ENCODE measurements at regions not wholly inside any gene's neighbourhood (a gene's known extent, or its start where the extent isn't known, plus 50 kb on each side); places are given as distances from the start of the nearest gene placed in this dataset.
A peak's percentile ranks its signal among the peaks of the same experiment; 100 is the strongest.
"Not testable (repeated sequence)": the region's sequence is repeated elsewhere in the genome, so short reads cannot be mapped to it uniquely, and the experiment has no call there.

- no peak for DNase-seq (ENCODE audit: low spot score)
Measured at GRCh38 chr10:30732671-30733070, 103.1 kb upstream of the LYZL2 start.

GRCh38 chr10:30731963-30732362, 102.4 kb upstream of the LYZL2 start:
- no peak for DNase-seq (ENCODE audit: low spot score)

GRCh38 chr10:30730306-30730705, 100.8 kb upstream of the LYZL2 start:
- no peak for DNase-seq (ENCODE audit: low spot score)

- DNase-seq (ENCODE audit: low spot score) = no peak
Measured at GRCh38 chr10:30728766-30729165, 99.2 kb upstream of the LYZL2 start.

- no peak for DNase-seq (ENCODE audit: low spot score)
Measured at GRCh38 chr10:30728127-30728526, 98.6 kb upstream of the LYZL2 start.

- DNase-seq (ENCODE audit: low spot score) = no peak
Measured at GRCh38 chr10:30727524-30727923, 98.0 kb upstream of the LYZL2 start.

- peak; percentile 77 for DNase-seq (ENCODE audit: low spot score)
Measured at GRCh38 chr10:30726783-30727414, 97.3 kb upstream of the LYZL2 start.

- DNase-seq (ENCODE audit: low spot score) = no peak
Measured at GRCh38 chr10:30725661-30726060, 96.1 kb upstream of the LYZL2 start.

- DNase-seq (ENCODE audit: low spot score) = no peak
Measured at GRCh38 chr10:30724296-30724695, 94.7 kb upstream of the LYZL2 start.

- DNase-seq (ENCODE audit: low spot score) = no peak
Measured at GRCh38 chr10:30722956-30723620, 93.5 kb upstream of the LYZL2 start.

GRCh38 chr10:30719832-30720231, 90.3 kb upstream of the LYZL2 start:
- no peak for DNase-seq (ENCODE audit: low spot score)

- DNase-seq (ENCODE audit: low spot score) = no peak
Measured at GRCh38 chr10:30709700-30710358, 80.3 kb upstream of the LYZL2 start.

GRCh38 chr10:30709229-30709628, 79.7 kb upstream of the LYZL2 start:
- no peak for DNase-seq (ENCODE audit: low spot score)

- DNase-seq (ENCODE audit: low spot score) = no peak
Measured at GRCh38 chr10:30708234-30708633, 78.7 kb upstream of the LYZL2 start.

GRCh38 chr10:30706189-30706588, 76.6 kb upstream of the LYZL2 start:
- not testable (repeated sequence) for DNase-seq (ENCODE audit: low spot score)

GRCh38 chr10:30705625-30706149, 76.1 kb upstream of the LYZL2 start:
- DNase-seq (ENCODE audit: low spot score) = no peak

GRCh38 chr10:30705101-30705624, 75.6 kb upstream of the LYZL2 start:
- DNase-seq (ENCODE audit: low spot score) = peak; percentile 36

GRCh38 chr10:30704601-30705100, 75.1 kb upstream of the LYZL2 start:
- DNase-seq (ENCODE audit: low spot score) = peak; percentile 25

GRCh38 chr10:30704026-30704600, 74.6 kb upstream of the LYZL2 start:
- no peak for DNase-seq (ENCODE audit: low spot score)

GRCh38 chr10:30703446-30703845, 73.9 kb upstream of the LYZL2 start:
- DNase-seq (ENCODE audit: low spot score) = not testable (repeated sequence)

- no peak for DNase-seq (ENCODE audit: low spot score)
Measured at GRCh38 chr10:30702860-30703259, 73.3 kb upstream of the LYZL2 start.

GRCh38 chr10:30701451-30702173, 72.1 kb upstream of the LYZL2 start:
- peak; percentile 70 for DNase-seq (ENCODE audit: low spot score)

Data from CD4-positive, alpha-beta T cell treated with Interleukin-15 for 4 hours (primary cell).